ENCODE measurements at regions not wholly inside any gene's neighbourhood (a gene's known extent, or its start where the extent isn't known, plus 50 kb on each side); places are given as distances from the start of the nearest gene placed in this dataset.

- no peak for DNase-seq
These were observed 129.0 kb upstream of the PTPN1 start for GRCh38 chr20:50381075-50381732.

GRCh38 chr20:50381771-50382593 lies 128.2 kb upstream of the PTPN1 start:
- DNase-seq: no peak

- DNase-seq: no peak
These were observed 124.2 kb upstream of the PTPN1 start for GRCh38 chr20:50385733-50386640.

- DNase-seq: no peak
These were observed 123.6 kb upstream of the PTPN1 start for GRCh38 chr20:50386641-50386960.

- no peak for DNase-seq
These were observed 122.8 kb upstream of the PTPN1 start for GRCh38 chr20:50387218-50387995.

- no peak for DNase-seq
These were observed 122.2 kb upstream of the PTPN1 start for GRCh38 chr20:50387996-50388332.

DNA sequence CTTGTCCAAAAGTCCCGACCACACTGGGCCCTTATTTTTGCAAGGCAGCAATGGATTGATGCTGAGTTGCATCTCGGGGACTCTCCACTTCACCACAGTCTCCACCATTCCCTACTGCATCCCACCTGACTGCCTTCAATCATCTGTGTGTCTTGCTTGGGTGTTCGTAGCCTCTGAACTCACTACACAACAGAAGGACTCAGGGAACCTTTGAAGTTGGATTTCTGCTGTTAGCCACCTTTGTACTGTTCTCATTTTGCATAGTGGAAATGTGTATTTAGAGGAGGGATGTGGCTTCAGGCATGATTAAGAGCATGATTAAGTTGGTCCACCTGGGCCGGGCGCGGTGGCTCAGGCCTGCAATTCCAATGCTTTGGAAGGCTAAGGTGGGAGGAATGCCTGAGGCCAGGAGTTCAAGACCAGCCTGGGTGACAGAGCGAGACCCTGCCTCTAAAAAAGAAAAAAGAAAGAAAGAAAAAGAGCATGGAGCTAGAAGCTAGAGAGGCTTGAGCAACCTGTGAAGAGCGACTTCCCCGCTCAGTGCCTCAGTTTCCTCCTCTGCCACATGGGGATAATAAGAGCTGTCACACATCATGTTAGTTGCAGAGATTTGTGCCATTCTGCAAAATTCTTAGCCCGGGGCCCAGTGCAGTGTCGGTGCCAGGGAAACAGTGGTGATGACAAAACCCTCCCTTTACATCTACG lies 121.3 kb upstream of the PTPN1 start:
- DNase-seq: no peak

- no peak for DNase-seq
These were observed 120.8 kb upstream of the PTPN1 start for GRCh38 chr20:50389438-50389807.

DNA sequence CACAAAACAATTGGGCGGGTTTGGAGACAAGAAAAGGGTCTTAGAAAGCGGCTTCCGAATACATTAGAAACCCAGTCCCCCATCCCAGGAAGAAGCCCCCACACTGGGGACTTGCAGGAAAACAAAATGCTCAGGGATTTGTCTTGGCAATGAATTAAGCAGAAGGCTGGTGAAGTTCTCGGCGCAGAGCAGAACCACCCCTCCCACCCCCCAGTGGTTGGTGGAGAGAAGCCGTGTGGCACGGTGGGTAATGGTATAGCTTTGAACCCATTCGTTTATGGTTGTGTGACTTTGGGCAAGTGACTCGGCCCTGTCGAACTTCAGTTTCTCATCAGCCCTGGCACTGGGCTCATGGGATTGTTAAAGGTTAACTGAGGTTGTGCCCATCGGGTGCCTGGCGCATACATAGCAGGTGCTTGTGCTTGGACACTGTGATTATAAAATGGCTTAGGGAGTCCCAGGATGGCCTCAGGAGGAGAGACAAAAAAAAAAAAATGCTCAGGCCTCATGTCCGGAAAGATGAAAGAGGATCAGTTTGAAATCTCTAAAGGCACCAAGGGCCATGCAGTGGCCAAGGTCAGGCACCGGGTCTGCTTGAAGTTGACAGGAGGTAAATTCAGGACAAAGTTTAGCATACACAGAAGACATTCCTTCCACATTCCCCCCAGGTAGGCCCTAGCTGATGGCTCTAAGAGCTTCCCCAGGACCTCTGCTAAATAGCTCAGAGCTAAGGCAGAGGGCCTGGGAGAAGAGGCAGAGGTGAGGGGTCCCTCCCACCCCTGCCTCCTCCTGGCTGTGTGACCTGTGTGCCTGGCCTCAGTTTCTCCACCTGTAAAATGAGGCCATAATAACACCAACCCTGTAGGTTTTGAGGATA lies 120.1 kb upstream of the PTPN1 start:
- DNase-seq: no peak

DNA sequence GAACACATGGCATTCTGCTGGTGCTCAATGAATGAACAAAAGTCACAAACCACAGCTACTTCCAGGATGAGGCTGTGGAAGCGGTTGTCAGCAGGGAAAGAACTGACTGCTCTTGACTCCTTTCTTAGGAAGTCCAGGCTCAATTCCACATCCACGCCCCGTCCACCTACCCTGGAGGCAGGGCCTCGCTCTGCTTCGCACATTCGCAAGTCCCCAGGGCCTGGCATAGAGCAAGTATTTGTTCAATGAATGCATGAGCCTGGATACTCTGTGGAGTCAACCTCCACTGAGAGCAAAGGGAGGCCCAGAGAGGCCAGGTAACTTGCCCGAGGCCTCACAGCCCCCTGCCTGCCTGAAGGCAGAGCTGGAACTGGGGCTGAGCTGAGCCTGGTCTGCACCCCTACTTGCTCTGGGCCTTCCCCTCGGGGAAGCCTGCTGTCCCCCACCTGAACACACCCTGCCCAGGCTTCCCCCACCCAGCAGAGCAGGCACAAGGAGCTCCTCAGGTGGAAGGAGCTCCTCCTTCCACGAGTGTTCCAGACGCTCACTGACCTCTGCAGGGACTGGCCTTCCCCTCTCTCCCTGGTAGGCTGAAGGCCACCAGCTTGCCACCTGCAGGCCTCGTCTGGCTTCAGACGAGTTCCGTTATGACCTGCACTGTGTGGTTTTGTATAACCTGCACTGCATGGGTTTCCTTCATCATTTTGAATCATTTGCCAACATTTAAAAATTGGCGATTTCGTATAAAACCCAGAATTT lies 119.3 kb upstream of the PTPN1 start:
- no peak for DNase-seq

- DNase-seq: no peak
These were observed 118.6 kb upstream of the PTPN1 start for GRCh38 chr20:50391444-50392137.

- no peak for DNase-seq
These were observed 117.9 kb upstream of the PTPN1 start for GRCh38 chr20:50392138-50392866.

- no peak for DNase-seq
These were observed 116.9 kb upstream of the PTPN1 start for GRCh38 chr20:50393242-50393641.

DNA sequence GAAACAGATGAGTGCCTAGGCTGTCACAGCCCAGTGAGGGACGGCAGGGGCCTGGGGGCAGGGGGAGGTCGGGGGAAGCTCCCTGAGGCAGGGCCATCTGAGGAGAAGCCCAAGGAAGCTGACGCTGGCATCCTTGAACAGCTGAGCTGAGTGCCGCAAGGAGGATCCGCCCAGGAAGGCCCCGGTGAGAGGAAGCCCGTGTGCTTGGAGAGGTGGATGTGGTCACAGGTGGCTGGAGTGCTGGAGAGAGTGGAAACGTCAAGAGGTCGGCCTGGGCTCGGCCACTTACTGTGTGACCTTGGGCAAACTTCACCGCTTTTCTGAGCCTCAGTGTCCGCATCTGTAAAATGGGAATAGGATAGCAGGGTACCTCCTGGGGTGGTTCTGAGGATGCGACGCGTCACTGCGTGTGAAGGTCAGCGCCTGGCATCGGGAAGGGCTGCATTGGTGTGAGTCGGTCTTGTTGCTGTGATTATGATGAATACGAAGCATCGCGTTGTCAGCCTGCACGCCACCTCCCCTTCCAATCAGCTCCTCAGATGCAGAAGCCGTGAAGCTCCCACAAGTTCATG lies 116.1 kb upstream of the PTPN1 start:
- no peak for DNase-seq

GRCh38 chr20:50394569-50394968 lies 115.6 kb upstream of the PTPN1 start:
- no peak for DNase-seq

GRCh38 chr20:50395251-50395729 lies 114.9 kb upstream of the PTPN1 start:
- peak; percentile 21 for DNase-seq

- no peak for DNase-seq
These were observed 114.2 kb upstream of the PTPN1 start for GRCh38 chr20:50395914-50396488.

- DNase-seq: no peak
These were observed 113.6 kb upstream of the PTPN1 start for GRCh38 chr20:50396623-50397022.

Data from fibroblast of upper back skin (primary cell).